GM21360 (cell line): ENCODE measurements at regions not wholly inside any gene's neighbourhood (a gene's known extent, or its start where the extent isn't known, plus 50 kb on each side); places are given as distances from the start of the nearest gene placed in this dataset.

Experiments used
- ATAC-seq: cut with Tn5 transposase; IDR thresholded peaks from one replicate; pipeline ENCODE4 v1.9.1; 2021; ENCODE audit warnings: mild to moderate bottlenecking, moderate library complexity; ENCODE audit not compliant: unreplicated experiment

- ATAC-seq = no peak
Observed at GRCh38 chr5:42321785-42322184, 101.5 kb upstream of the GHR start.

DNA sequence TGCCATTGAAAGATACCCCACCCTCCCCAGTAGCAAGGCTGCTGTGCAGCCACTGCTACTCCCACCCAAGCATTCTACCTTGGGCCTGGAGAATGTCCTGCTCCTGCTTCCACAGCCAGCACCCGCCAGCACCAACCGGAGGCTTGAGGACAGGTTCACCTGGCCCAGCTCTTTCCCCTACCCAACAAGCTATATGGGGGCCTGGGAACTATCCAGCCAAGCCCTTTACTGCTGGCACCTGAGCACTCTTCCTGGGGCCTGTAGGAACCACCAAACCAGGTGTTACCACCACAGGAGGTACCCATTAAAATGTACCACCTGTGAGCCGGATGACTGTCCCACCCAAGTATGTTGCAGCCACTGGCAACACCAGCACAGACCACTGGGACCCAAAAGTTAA, 86.1 kb upstream of the GHR start:
- ATAC-seq = no peak

DNA sequence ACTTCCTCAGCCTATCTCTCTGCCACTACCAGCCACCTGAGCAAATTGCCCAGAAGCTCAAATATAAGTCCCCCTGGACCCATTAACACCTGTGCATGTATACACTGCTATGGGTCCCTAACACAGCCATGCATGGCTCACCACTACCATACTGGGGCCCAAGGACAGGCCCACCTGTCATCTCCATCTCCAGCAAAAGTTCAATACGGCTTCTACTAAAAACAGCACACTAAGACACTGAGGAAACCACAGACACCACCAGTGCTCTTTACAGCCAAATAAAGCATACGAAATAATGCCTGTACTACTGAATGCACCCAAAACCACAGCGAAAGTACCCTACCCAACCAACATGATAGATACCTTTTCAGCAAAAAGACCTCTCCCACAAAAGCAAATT, 85.6 kb upstream of the GHR start:
- ATAC-seq = no peak

DNA sequence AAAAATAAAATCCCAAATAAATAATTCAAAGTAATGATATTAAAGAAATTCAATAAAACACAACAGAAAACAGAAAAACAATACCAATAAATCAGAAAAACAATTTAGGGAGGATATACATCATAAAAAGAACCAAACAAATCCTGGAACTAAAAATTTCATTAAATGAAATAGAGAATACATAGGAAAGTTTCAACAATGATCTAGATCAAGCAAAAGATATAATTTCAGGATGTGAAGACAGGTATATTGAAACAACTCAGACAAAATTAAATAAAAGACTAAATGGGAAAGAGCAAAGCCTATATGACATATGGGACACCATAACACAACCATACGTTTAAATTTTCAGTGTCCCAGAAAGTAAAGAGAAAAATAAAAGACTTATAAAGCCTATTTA, 85.1 kb upstream of the GHR start:
- no peak for ATAC-seq

GRCh38 chr5:42349163-42349562, 74.1 kb upstream of the GHR start:
- no peak for ATAC-seq

- no peak for ATAC-seq
Observed at GRCh38 chr5:42351956-42352355, 71.3 kb upstream of the GHR start.

GRCh38 chr5:42360056-42360455, 63.2 kb upstream of the GHR start:
- no peak for ATAC-seq

DNA sequence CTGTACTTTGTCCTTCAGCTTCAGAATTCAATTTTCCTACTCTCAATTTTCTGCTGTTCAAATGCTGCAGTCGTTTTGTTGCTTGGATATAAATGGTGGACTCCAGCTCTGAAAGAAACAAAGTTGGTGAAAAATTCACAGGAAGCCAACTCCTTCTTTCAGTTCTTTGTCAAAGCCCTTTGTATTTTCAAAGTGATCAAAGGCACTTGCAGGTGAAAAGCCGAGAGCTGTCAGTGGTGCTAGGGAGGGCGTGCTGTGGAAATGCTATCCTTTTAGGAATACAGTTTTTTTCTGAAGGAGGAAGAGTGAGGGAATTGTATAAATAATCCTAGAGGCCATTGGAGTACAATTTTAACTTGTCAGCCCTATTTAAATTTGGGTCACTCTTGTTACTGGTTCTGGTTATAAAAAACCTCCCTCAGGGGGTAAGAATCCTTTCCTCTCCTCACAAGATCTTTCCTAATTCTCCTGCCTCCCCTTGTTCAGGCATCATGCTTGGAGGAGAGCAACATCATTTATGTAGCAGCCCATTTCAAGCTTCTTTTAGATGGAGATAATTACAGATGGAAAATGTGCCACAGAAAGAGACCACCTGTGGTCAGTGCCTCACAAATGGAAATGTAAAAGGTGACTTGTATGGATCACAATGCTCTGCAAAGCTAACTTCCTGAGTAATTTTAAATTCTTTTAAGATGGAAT, 62.5 kb upstream of the GHR start:
- no peak for ATAC-seq

DNA sequence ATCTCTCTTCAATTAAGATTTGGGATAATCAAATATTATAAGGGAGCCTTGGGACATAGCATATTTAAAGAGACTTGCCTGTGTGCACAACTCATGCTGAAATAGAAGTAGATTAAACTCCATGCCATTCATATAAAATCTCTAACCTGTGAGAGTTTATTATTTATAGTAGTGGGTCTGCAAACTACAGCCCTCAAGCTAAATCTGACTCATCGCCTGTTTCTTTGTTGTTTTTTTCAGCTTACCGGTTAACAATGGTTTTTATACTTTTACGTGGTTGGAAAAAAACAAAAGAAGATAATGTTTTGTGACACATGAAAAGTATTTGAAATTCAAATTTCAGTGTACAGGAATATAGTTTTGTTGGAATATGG, 61.9 kb upstream of the GHR start:
- no peak for ATAC-seq

GRCh38 chr5:42366051-42366450, 57.2 kb upstream of the GHR start:
- peak; percentile 87 for ATAC-seq
